HEK293T (cell line): ENCODE measurements at regions not wholly inside any gene's neighbourhood (a gene's known extent, or its start where the extent isn't known, plus 50 kb on each side); places are given as distances from the start of the nearest gene placed in this dataset.

Experiments
- CTCF ChIA-PET: fragments of 350-600 bp; formaldehyde crosslinking; extraction: SDS; loops from one replicate; lab custom pipeline; 2021; ENCODE audit warnings: antibody characterized with exemption, inconsistent platforms; lab: Yijun Ruan, JAX
- POLR2A ChIA-PET: fragments of 350-600 bp; formaldehyde crosslinking; extraction: SDS; loops from one replicate; lab custom pipeline; 2020; ENCODE audit warnings: antibody characterized with exemption, inconsistent platforms; lab: Yijun Ruan, JAX
- DNase-seq: peaks from one replicate; pipeline ENCODE4 v3.0.0; 2012; ENCODE audit warnings: mixed read lengths; ENCODE audit errors: extremely low spot score
- ARNT ChIP-seq: fragments of 450-650 bp; IDR thresholded peaks from 2 replicates; pipeline ENCODE4 v1.6.1; 2017; ENCODE audit warnings: mild to moderate bottlenecking
- BHLHE40 ChIP-seq: fragments of 450-650 bp; IDR thresholded peaks from 2 replicates; pipeline ENCODE4 v1.6.1; 2016; ENCODE audit warnings: mild to moderate bottlenecking, moderate library complexity, borderline replicate concordance
- CTBP1 ChIP-seq: fragments of 450-650 bp; IDR thresholded peaks from 2 replicates; pipeline ENCODE4 v1.6.1; 2016; ENCODE audit warnings: borderline replicate concordance
- ELF4 ChIP-seq: fragments of 450-650 bp; IDR thresholded peaks from 2 replicates; pipeline ENCODE4 v1.6.1; 2017; ENCODE audit warnings: antibody characterized with exemption
- FOXA1 ChIP-seq: fragments of 450-650 bp; IDR thresholded peaks from 2 replicates; pipeline ENCODE4 v1.6.1; 2016; ENCODE audit warnings: mild to moderate bottlenecking
- FOXK2 ChIP-seq: fragments of 450-650 bp; IDR thresholded peaks from 2 replicates; pipeline ENCODE4 v1.6.1; 2016; ENCODE audit warnings: mild to moderate bottlenecking
- FOXM1 ChIP-seq: fragments of 450-650 bp; IDR thresholded peaks from 2 replicates; pipeline ENCODE4 v1.6.1; 2017; ENCODE audit warnings: mild to moderate bottlenecking, borderline replicate concordance
- HDGF ChIP-seq: fragments of 450-650 bp; IDR thresholded peaks from 2 replicates; pipeline ENCODE4 v1.6.1; 2017; ENCODE audit warnings: antibody characterized with exemption, borderline replicate concordance
- L3MBTL2 ChIP-seq: fragments of 450-650 bp; conservative IDR thresholded peaks from 2 replicates; pipeline ENCODE4 v1.6.1; 2016; ENCODE audit warnings: mild to moderate bottlenecking
- LEF1 ChIP-seq: fragments of 450-650 bp; IDR thresholded peaks from 2 replicates; pipeline ENCODE4 v1.6.1; 2017; ENCODE audit warnings: mild to moderate bottlenecking, borderline replicate concordance
- NFRKB ChIP-seq: fragments of 450-650 bp; IDR thresholded peaks from 2 replicates; pipeline ENCODE4 v1.6.1; 2016; ENCODE audit warnings: mild to moderate bottlenecking, moderate library complexity
- PKNOX1 ChIP-seq: fragments of 450-650 bp; IDR thresholded peaks from 2 replicates; pipeline ENCODE4 v1.6.1; 2016
- SP1 ChIP-seq: fragments of 450-650 bp; IDR thresholded peaks from 2 replicates; pipeline ENCODE4 v1.6.1; 2017
- SUZ12 ChIP-seq: fragments of 450-650 bp; IDR thresholded peaks from 2 replicates; pipeline ENCODE4 v1.6.1; 2016; ENCODE audit warnings: mild to moderate bottlenecking
- TARDBP ChIP-seq: fragments of 450-650 bp; IDR thresholded peaks from 2 replicates; pipeline ENCODE4 v1.6.1; 2016
- ZNF384 ChIP-seq: fragments of 450-650 bp; IDR thresholded peaks from 2 replicates; pipeline ENCODE4 v1.6.1; 2016

- ChIA-PET POLR2A (no interaction called here), CTCF (no interaction called here)
These were observed 94.7 kb upstream of the NRIP1 start for GRCh38 chr21:15159382-15160020.

GRCh38 chr21:15160136-15160535 lies 95.3 kb upstream of the NRIP1 start:
- TF ChIP-seq ELF4 (no peak), FOXK2 (no peak), TARDBP (no peak), L3MBTL2 (no peak), SP1 (no peak), ZNF384 (no peak)
- ChIA-PET POLR2A (no interaction called here), CTCF (no interaction called here)
- DNase-seq, result no peak

More at GRCh38 chr21:15159382-15160020, 94.7 kb upstream of the NRIP1 start:
- no peak for TF ChIP-seq ELF4
- TF ChIP-seq FOXK2, result no peak
- TF ChIP-seq SUZ12, result no peak
- no peak for TF ChIP-seq CTBP1
- no peak for TF ChIP-seq L3MBTL2
- TF ChIP-seq PKNOX1, result no peak
- TF ChIP-seq SP1, result no peak
- TF ChIP-seq FOXA1, result no peak
- TF ChIP-seq FOXM1, result no peak
- no peak for TF ChIP-seq HDGF
- no peak for TF ChIP-seq TARDBP
- no peak for TF ChIP-seq ARNT
- no peak for TF ChIP-seq NFRKB
- no peak for TF ChIP-seq ZNF384
- TF ChIP-seq BHLHE40, result no peak
- no peak for TF ChIP-seq LEF1
- DNase-seq, result no peak

- DNase-seq, result no peak
- ChIA-PET POLR2A (no interaction called here), CTCF (no interaction called here)
- TF ChIP-seq HDGF (no peak), SP1 (no peak), ARNT (no peak), FOXA1 (no peak), PKNOX1 (no peak), BHLHE40 (no peak), TARDBP (no peak), NFRKB (no peak), ELF4 (no peak), LEF1 (no peak), L3MBTL2 (no peak), SUZ12 (no peak), CTBP1 (no peak), FOXM1 (no peak), ZNF384 (no peak), FOXK2 (no peak)
These were observed 98.1 kb upstream of the NRIP1 start for GRCh38 chr21:15162921-15163320.

- POLR2A ChIA-PET, result no interaction called here
- CTCF ChIA-PET, result interaction anchor here (0.9 kb wide), 1 partner anchor 12 kb away, joined by 3 read pairs; no protein-coding TSS in a partner anchor
- TF ChIP-seq PKNOX1 (no peak), HDGF (no peak), SUZ12 (no peak), NFRKB (no peak), FOXK2 (no peak), ELF4 (no peak), FOXM1 (no peak), BHLHE40 (no peak), LEF1 (no peak), FOXA1 (no peak), SP1 (no peak), TARDBP (no peak), ARNT (no peak), ZNF384 (no peak), L3MBTL2 (no peak), CTBP1 (no peak)
- no peak for DNase-seq
These were observed 99.5 kb upstream of the NRIP1 start for GRCh38 chr21:15164273-15164672.

GRCh38 chr21:15164678-15165303 lies 100.0 kb upstream of the NRIP1 start:
- ChIA-PET CTCF (interaction anchor here (0.9 kb wide), 1 partner anchor 12 kb away, joined by 3 read pairs; no protein-coding TSS in a partner anchor), POLR2A (no interaction called here)
- TF ChIP-seq BHLHE40 (no peak), PKNOX1 (no peak), FOXA1 (no peak), HDGF (no peak), ZNF384 (no peak)
- no peak for DNase-seq
